Fibroblast of lung (primary cell): ENCODE measurements at regions not wholly inside any gene's neighbourhood (a gene's known extent, or its start where the extent isn't known, plus 50 kb on each side); places are given as distances from the start of the nearest gene placed in this dataset.
"Not testable (repeated sequence)": the region's sequence is repeated elsewhere in the genome, so short reads cannot be mapped to it uniquely, and the experiment has no call there.

ENCODE experiments used
- DNase-seq, 2 donors: peaks; one replicate each; pipeline versions ENCODE4 v3.0.0 to v3.0.0-alpha.2; 2010; ENCODE audit warnings: low read depth in 2 of 2
- H2AFZ ChIP-seq: 2 replicates; pipeline ENCODE4 v1.5.1; 2012; ENCODE audit warnings: low read length, control low read depth, inconsistent platforms
- H3K27ac ChIP-seq: 2 replicates; pipeline ENCODE4 v1.5.1; 2011; ENCODE audit warnings: low read length, control low read depth; ENCODE audit not compliant: insufficient read depth
- H3K27me3 ChIP-seq: 2 replicates; pipeline ENCODE4 v1.5.1; 2011; ENCODE audit warnings: mild to moderate bottlenecking, low read length; ENCODE audit not compliant: control insufficient read depth, insufficient read depth
- H3K36me3 ChIP-seq: 2 replicates; pipeline ENCODE4 v1.5.1; 2011; ENCODE audit warnings: low read length; ENCODE audit not compliant: control insufficient read depth, insufficient read depth
- H3K4me1 ChIP-seq: 2 replicates; pipeline ENCODE4 v1.5.1; 2011; ENCODE audit warnings: low read length; ENCODE audit not compliant: control insufficient read depth, insufficient read depth; ENCODE audit errors: extremely low read depth
- H3K4me2 ChIP-seq: 2 replicates; pipeline ENCODE4 v1.5.1; 2011; ENCODE audit warnings: low read length, control low read depth; ENCODE audit not compliant: insufficient read depth; ENCODE audit errors: extremely low read depth
- H3K4me3 ChIP-seq, 4 experiments: fragments of 200-600 bp in 1 of 4; sonication (generic) in 1 of 4; replicated peaks in 1 of 4; 2 replicates each; pipeline ENCODE4 v1.5.1; 2011 to 2016; ENCODE audit warnings: low read length in 4 of 4, low read depth in 3 of 4, mild to moderate bottlenecking in 3 of 4, control low read depth in 2 of 4, inconsistent platforms in 1 of 4, mixed read lengths in 1 of 4; ENCODE audit not compliant: insufficient read depth in 1 of 4; ENCODE audit errors: control extremely low read depth in 1 of 4
- H3K79me2 ChIP-seq: 2 replicates; pipeline ENCODE4 v1.5.1; 2012; ENCODE audit warnings: mild to moderate bottlenecking, low read length, inconsistent platforms; ENCODE audit not compliant: control insufficient read depth, insufficient read depth
- H3K9ac ChIP-seq: 2 replicates; pipeline ENCODE4 v1.5.1; 2011; ENCODE audit warnings: mild to moderate bottlenecking, low read length, control low read depth; ENCODE audit not compliant: insufficient read depth
- H3K9me3 ChIP-seq: 2 replicates; pipeline ENCODE4 v1.5.1; 2012; ENCODE audit warnings: low read depth, low read length; ENCODE audit not compliant: control insufficient read depth, insufficient read depth
- H4K20me1 ChIP-seq: 2 replicates; pipeline ENCODE4 v1.5.1; 2011; ENCODE audit warnings: low read length; ENCODE audit not compliant: control insufficient read depth, insufficient read depth; ENCODE audit errors: extremely low read depth
- CTCF ChIP-seq, 2 donors: IDR thresholded peaks in 1 of 2; conservative IDR thresholded peaks in 1 of 2; 1 replicate in 1 of 2; 2 replicates in 1 of 2; pipeline ENCODE4 v1.5.1; 2011 to 2012; ENCODE audit warnings: low read length in 2 of 2, control low read depth in 1 of 2, inconsistent platforms in 1 of 2, low read depth in 1 of 2, mild to moderate bottlenecking in 1 of 2
- EZH2 ChIP-seq: IDR thresholded peaks from 2 replicates; pipeline ENCODE4 v1.5.1; 2012; ENCODE audit warnings: low read length, control low read depth, mild to moderate bottlenecking; ENCODE audit errors: missing control alignments

GRCh38 chr22:23478175-23478574 lies 101.9 kb downstream of the IGLL1 start:
- H3K27ac ChIP-seq, result no peak overlapping the region

GRCh38 chr22:23474531-23474930 lies 105.6 kb downstream of the IGLL1 start:
- not testable (repeated sequence) for DNase-seq, H3K36me3 ChIP-seq, H3K9ac ChIP-seq

More at GRCh38 chr22:23478175-23478574, 101.9 kb downstream of the IGLL1 start:
- no peak overlapping the region for H2AFZ ChIP-seq
- TF ChIP-seq EZH2, result no peak
- H3K4me2 ChIP-seq, result no peak overlapping the region
- no peak overlapping the region for H3K9ac ChIP-seq
- H3K9me3 ChIP-seq, result no peaks in the 10 kb centered on the region
- H4K20me1 ChIP-seq, result no peaks in the 10 kb centered on the region
- H3K4me1 ChIP-seq, result no peaks in the 10 kb centered on the region
- no peaks in the 10 kb centered on the region for H3K27me3 ChIP-seq
- no peaks in the 10 kb centered on the region for H3K79me2 ChIP-seq
- no peak overlapping the region for H3K4me3 ChIP-seq
- no peaks in the 10 kb centered on the region for H3K36me3 ChIP-seq
- peak in 1 of 2 donors; percentile 0 for DNase-seq

GRCh38 chr22:23473901-23474300 lies 106.2 kb downstream of the IGLL1 start:
- Histone ChIP-seq H3K9me3 (no peaks in the 10 kb centered on the region), H3K27ac (no peak overlapping the region), H3K4me1 (no peaks in the 10 kb centered on the region), H3K9ac (no peak overlapping the region), H3K36me3 (no peaks in the 10 kb centered on the region), H3K79me2 (no peaks in the 10 kb centered on the region), H3K4me3 (no peak overlapping the region), H3K4me2 (no peak overlapping the region), H2AFZ (no peak overlapping the region), H3K27me3 (no peaks in the 10 kb centered on the region), H4K20me1 (no peaks in the 10 kb centered on the region)
- no peak for DNase-seq
- TF ChIP-seq CTCF (conservative IDR thresholded peaks at IDR 0.05 in 1 of 2, IDR thresholded peaks at IDR 0.05 in 1 of 2; ENCODE audit: low read depth in 1 of 2, low read length in 2 of 2), result no peak
- TF ChIP-seq EZH2, result no peak

More at GRCh38 chr22:23474531-23474930, 105.6 kb downstream of the IGLL1 start:
- not testable (repeated sequence) for H3K4me3 ChIP-seq, H3K27ac ChIP-seq, H3K79me2 ChIP-seq, H2AFZ ChIP-seq, H4K20me1 ChIP-seq, H3K4me2 ChIP-seq, H3K9me3 ChIP-seq, H3K4me1 ChIP-seq, H3K27me3 ChIP-seq

GRCh38 chr22:23472376-23472775 lies 107.7 kb downstream of the IGLL1 start:
- DNase-seq, H3K9me3 ChIP-seq, H3K27ac ChIP-seq, H3K36me3 ChIP-seq, H2AFZ ChIP-seq, H3K4me1 ChIP-seq, H4K20me1 ChIP-seq, H3K27me3 ChIP-seq, H3K9ac ChIP-seq, H3K4me3 ChIP-seq, H3K79me2 ChIP-seq, H3K4me2 ChIP-seq: not testable (repeated sequence)
